MCF 10A (cell line): ENCODE measurements at regions not wholly inside any gene's neighbourhood (a gene's known extent, or its start where the extent isn't known, plus 50 kb on each side); places are given as distances from the start of the nearest gene placed in this dataset.

Source experiments
- BruUV-seq: library from RNA; stranded (reverse); fragments of 400-500 nt; replicated peaks from 2 replicates; lab custom pipeline; 2021; lab: Mats Ljungman, UMichigan
- CTCF ChIA-PET: fragments of 300-600 bp; sonication (Branson Sonifier 250); formaldehyde crosslinking; extraction: SDS; loops from one replicate; lab custom pipeline; 2021; ENCODE audit warnings: antibody characterized with exemption, inconsistent platforms; lab: Yijun Ruan, JAX
- POLR2A ChIA-PET: fragments of 300-600, 350-650 bp; sonication (Branson Sonifier 250); formaldehyde crosslinking; extraction: SDS; loops from one replicate; lab custom pipeline; 2020; ENCODE audit warnings: antibody characterized with exemption, inconsistent platforms; lab: Yijun Ruan, JAX
- DNase-seq: peaks from one replicate; pipeline ENCODE4 v3.0.0-alpha.2; 2018; ENCODE audit not compliant: unreplicated experiment
- H3K27ac Mint-ChIP-seq: one replicate; pipeline ENCODE4 v1.8.0; 2022; ENCODE audit warnings: mild to moderate bottlenecking, low read depth, mixed read lengths; ENCODE audit not compliant: unreplicated experiment
- H3K27me3 Mint-ChIP-seq: one replicate; pipeline ENCODE4 v1.8.0; 2022; ENCODE audit warnings: mixed read lengths; ENCODE audit not compliant: insufficient read depth, unreplicated experiment
- H3K36me3 Mint-ChIP-seq: one replicate; pipeline ENCODE4 v1.8.0; 2022; ENCODE audit warnings: mild to moderate bottlenecking, moderate library complexity, mixed read lengths; ENCODE audit not compliant: insufficient read depth, unreplicated experiment
- H3K4me1 Mint-ChIP-seq: one replicate; pipeline ENCODE4 v1.8.0; 2022; ENCODE audit warnings: mixed read lengths; ENCODE audit not compliant: insufficient read depth, unreplicated experiment
- H3K4me3 Mint-ChIP-seq: one replicate; pipeline ENCODE4 v1.8.0; 2022; ENCODE audit warnings: mild to moderate bottlenecking, moderate library complexity, mixed read lengths; ENCODE audit not compliant: unreplicated experiment
- H3K9me3 Mint-ChIP-seq: one replicate; pipeline ENCODE4 v1.8.0; 2022; ENCODE audit warnings: mixed read lengths; ENCODE audit not compliant: unreplicated experiment
- intact Hi-C: fragments of 100-400 bp; cut with micrococcal nuclease; formaldehyde crosslinking; loops from 2 replicates; pipeline ENCODE4 v1.14.1; 2022
- TF ChIP-seq, protein P1 (sequence below): fragments of 200-600 bp; IDR thresholded peaks from one replicate; pipeline ENCODE4 v1.8.0; 2022; ENCODE audit warnings: antibody characterized with exemption, mild to moderate bottlenecking; ENCODE audit not compliant: unreplicated experiment

DNA sequence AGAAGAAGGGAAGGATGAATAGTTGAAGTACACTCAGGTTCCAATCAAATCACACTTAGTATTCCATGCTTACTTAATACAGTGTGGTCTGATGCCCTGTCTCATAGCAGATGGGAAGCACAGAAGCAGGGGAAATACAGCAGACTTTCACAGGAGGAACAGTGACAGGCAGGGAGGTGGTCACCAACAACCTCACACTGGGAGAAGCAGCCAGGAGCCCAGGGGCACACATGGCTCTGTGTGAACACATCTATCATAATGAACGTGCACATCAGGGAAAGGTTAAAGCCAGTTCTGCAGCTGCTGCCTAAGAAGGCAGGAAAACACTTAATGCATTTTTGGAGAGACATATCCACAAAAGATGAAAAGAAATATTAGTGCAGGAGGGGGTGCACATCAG, 312.3 kb downstream of the MED10 start:
- DNase-seq: no peak
- Mint-ChIP-seq H3K27ac (no peak overlapping the region), H3K4me1 (no peaks in the 10 kb centered on the region), H3K27me3 (peaks cover 17% of the 10 kb centered on the region), H3K4me3 (no peak overlapping the region), H3K9me3 (no peaks in the 10 kb centered on the region), H3K36me3 (no peaks in the 10 kb centered on the region)
- intact Hi-C loops: no loop called here
- POLR2A ChIA-PET: interaction anchor here (0.6 kb wide), 1 partner anchor 14 kb away, joined by 3 read pairs; no protein-coding TSS in a partner anchor
- CTCF ChIA-PET: no interaction called here
- TF ChIP-seq, protein P1, sequence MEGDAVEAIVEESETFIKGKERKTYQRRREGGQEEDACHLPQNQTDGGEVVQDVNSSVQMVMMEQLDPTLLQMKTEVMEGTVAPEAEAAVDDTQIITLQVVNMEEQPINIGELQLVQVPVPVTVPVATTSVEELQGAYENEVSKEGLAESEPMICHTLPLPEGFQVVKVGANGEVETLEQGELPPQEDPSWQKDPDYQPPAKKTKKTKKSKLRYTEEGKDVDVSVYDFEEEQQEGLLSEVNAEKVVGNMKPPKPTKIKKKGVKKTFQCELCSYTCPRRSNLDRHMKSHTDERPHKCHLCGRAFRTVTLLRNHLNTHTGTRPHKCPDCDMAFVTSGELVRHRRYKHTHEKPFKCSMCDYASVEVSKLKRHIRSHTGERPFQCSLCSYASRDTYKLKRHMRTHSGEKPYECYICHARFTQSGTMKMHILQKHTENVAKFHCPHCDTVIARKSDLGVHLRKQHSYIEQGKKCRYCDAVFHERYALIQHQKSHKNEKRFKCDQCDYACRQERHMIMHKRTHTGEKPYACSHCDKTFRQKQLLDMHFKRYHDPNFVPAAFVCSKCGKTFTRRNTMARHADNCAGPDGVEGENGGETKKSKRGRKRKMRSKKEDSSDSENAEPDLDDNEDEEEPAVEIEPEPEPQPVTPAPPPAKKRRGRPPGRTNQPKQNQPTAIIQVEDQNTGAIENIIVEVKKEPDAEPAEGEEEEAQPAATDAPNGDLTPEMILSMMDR: no peak
- no TSS peak for BruUV-seq

DNA sequence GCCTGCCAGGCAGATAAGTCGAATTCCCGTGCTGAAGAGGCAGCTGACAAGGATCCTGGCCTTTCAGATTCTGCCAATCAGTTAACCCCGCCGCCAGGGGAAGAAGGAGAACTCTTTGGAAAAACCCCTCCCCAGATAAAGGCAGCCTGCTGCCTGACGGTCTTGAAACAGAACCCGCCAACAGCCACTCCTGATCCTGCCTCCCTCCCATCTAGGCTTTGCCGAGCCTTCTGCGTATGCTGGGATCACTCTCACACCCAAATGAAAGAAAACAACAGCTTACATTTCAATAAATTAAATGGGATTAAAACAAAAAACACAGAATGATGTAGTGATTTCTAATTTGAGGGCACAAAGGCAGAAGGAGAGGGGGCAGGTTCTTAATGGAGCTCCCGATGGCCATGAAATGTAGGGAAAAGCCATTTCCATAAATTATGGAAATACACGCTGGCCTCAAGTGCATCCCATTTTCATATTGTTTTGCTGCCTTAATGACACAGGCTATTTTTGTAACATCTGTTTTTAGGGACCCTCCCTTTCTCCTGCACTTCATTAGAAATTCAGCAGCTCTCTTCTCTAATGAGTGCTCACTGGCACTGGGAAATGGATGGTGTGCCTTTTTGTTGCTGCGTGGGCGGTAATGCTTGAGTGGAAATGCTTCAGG, 319.1 kb downstream of the MED10 start:
- H3K36me3 Mint-ChIP-seq: no peaks in the 10 kb centered on the region
- H3K27ac Mint-ChIP-seq: no peak overlapping the region
- ChIA-PET POLR2A (no interaction called here), CTCF (interaction anchor here (0.7 to 1.1 kb wide), 3 partner anchors 14 to 25 kb away, joined by 3 to 4 read pairs (median 4); no protein-coding TSS in a partner anchor)
- H3K27me3 Mint-ChIP-seq: no peaks in the 10 kb centered on the region
- no peak for DNase-seq
- no peak overlapping the region for H3K4me3 Mint-ChIP-seq
- no TSS peak for BruUV-seq
- TF ChIP-seq, protein P1: no peak
- H3K4me1 Mint-ChIP-seq: no peaks in the 10 kb centered on the region
- H3K9me3 Mint-ChIP-seq: no peaks in the 10 kb centered on the region
- intact Hi-C loops: no loop called here

DNA sequence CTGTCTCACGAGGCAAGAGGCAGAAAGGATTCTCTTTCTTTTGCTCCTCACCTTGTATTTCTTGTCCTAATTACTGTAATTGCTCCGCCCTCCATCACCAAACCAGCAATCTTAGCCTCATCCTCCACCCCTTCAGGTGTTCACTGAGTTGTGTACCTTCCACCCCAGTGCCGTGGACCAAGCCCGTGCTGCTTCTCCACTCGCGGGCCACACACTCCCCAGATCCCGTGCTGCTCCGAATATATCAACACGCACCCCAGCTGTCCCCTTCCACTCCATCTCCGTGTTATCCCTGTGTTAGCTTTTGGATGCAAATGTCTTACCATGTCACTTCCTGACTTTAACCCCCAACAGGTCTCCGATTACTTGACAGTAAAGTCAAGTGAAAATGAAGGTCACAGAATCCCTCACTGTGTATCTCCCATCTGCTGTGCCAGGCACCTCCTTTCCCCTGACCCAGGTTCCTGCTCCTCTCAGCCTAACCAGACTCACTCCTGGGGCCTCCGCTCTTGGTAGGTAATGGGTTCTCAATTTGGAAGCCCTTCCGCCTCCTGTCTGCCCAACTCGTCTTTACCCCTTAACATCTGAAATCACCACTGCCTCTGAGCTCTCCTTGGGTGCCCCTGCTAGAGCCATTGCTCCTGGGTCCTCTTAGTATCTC, 320.2 kb downstream of the MED10 start:
- Mint-ChIP-seq H3K27me3 (peaks cover 5% of the 10 kb centered on the region), H3K9me3 (no peaks in the 10 kb centered on the region), H3K36me3 (no peaks in the 10 kb centered on the region), H3K4me1 (no peaks in the 10 kb centered on the region), H3K4me3 (no peak overlapping the region), H3K27ac (no peak overlapping the region)
- no peak for DNase-seq
- POLR2A ChIA-PET: no interaction called here
- TF ChIP-seq, protein P1: no peak
- BruUV-seq: no TSS peak
- CTCF ChIA-PET: interaction anchor here (0.7 kb wide), 1 partner anchor 13 kb away, joined by 3 read pairs; no protein-coding TSS in a partner anchor
- intact Hi-C loops: no loop called here

DNA sequence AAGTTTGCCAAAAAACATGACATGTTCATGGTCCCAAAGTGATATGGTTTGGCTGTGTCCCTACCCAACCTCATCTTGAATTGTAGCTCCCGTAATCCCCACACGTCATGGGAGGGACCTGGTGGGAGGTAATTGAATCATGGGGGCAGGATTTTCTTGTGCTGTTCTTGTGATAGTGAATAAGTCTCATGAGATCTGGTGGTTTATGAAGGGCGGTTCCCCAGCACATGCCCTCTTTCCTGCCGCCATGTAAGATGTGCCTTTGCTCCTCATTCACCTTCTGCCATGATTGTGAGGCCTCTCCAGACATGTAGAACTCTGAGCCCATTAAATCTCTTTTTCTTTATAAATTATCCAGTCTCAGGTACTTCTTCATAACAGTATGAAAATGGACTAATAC, 322.1 kb downstream of the MED10 start:
- no peak overlapping the region for H3K4me3 Mint-ChIP-seq
- CTCF ChIA-PET: no interaction called here
- no peaks in the 10 kb centered on the region for H3K4me1 Mint-ChIP-seq
- DNase-seq: no peak
- no peaks in the 10 kb centered on the region for H3K9me3 Mint-ChIP-seq
- no TSS peak for BruUV-seq
- intact Hi-C loops: no loop called here
- no peak overlapping the region for H3K27ac Mint-ChIP-seq
- H3K27me3 Mint-ChIP-seq: peaks cover 22% of the 10 kb centered on the region
- H3K36me3 Mint-ChIP-seq: no peaks in the 10 kb centered on the region
- TF ChIP-seq, protein P1: no peak
- POLR2A ChIA-PET: interaction anchor here (0.6 kb wide), 1 partner anchor 20 kb away, joined by 3 read pairs; no protein-coding TSS in a partner anchor
